GM21447 (cell line): ENCODE measurements at regions not wholly inside any gene's neighbourhood (a gene's known extent, or its start where the extent isn't known, plus 50 kb on each side); places are given as distances from the start of the nearest gene placed in this dataset.
"Not testable (repeated sequence)": the region's sequence is repeated elsewhere in the genome, so short reads cannot be mapped to it uniquely, and the experiment has no call there.

Source experiments
- ATAC-seq: cut with Tn5 transposase; IDR thresholded peaks from one replicate; pipeline ENCODE4 v1.9.1; 2021; ENCODE audit not compliant: unreplicated experiment

DNA sequence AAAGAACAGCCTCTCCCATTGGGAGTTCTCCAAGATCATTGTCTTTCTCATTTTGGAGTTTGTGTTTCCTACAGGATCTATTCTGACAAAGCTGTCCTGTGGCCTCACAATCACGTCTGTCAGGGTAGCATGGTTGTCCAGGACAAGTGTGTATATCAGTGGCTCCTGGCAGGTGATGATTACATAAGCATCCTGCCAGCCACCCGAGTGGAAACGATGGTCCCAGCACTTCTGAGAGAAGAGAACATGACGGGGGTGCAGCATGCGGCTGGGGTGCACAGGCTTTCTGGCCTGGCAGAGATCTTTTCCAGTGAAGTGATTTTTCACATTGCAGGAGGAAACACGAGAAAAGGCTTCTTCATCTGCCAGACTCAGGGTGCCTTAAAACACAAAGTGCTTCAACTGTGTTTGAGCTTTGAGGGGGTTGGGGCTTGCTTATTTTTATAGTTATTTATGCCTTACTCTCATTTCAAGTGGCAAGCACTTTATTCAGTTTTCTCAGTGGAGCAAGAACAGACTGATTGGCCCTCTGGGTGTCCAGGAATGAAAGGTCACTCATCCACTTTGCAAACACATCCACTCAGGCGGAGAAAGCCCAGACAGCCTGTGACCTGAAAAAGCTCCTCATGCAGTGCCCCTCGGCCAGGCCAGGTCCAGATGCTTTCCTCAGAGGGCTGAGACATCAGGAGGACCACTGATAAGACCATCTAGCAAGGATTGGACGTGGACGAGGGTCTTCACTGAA is 186.0 kb downstream of the DUSP10 start:
- ATAC-seq, result no peak

- no peak for ATAC-seq
These were observed 185.5 kb downstream of the DUSP10 start for GRCh38 chr1:221556435-221556834.

- ATAC-seq, result no peak
These were observed 184.9 kb downstream of the DUSP10 start for GRCh38 chr1:221557013-221557412.

GRCh38 chr1:221558396-221558795 is 183.5 kb downstream of the DUSP10 start:
- no peak for ATAC-seq

GRCh38 chr1:221559911-221560310 is 182.0 kb downstream of the DUSP10 start:
- ATAC-seq, result no peak

DNA sequence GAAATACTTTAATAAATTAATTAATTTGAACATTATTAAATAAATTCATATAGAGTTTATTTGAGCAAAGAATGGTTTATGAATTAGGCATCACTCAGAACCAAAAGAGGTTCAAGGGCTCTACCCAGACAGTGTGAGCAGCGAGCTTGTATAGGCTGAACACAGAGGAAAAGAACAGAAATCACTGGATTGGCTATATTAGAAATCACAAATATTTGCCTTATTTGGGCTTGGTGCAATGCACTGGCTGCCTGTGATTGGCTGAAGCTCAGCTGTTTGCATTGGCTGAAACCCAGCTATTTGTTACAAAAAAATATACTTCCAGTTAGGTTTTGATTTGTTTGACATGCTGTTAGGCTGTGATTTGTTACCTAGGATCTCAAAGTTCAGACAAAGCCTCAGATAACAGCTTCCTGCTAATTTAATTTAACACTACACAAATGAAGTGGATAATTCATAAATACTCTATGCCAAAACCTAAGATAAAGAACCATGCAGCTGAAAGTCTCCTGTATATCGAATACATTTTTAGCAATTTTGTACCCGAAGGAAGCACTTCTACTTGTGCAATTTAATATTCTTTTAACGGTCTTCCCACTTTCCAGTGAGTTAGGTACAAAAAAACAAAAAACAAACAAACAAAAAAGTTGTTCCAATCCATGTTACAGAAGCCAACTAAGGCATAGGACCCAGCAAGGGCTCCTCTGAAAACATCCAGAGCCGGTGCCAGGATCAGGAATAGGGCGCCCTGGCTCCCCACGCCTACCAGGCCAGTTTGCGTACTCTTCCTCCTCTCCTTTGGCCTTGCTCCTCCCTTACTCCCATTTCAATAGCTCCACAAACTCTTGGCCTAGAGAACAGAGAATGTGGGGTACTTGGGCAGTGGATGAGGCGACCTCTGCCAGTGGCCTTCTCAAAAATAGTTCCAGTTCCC is 179.1 kb downstream of the DUSP10 start:
- no peak for ATAC-seq

GRCh38 chr1:221563476-221563921 is 178.4 kb downstream of the DUSP10 start:
- no peak for ATAC-seq

DNA sequence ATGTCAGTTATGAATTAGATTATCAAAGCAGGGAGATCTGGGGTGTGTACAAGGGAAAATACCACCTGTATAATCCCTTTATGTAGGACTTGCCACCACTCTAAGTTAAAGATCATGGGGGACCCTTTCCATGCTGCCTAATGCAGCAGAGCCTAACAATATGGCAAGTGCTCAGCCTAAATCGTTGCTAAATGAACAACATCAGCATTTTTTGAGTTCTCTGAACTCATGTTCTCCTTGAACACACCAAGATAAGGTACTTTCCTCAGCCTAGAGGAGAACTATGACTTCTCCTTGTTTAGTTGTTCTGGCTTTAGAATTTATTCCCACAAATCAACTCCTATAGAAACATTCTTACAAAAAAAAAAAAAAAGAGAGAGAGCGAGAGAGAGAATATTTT is 177.0 kb downstream of the DUSP10 start:
- no peak for ATAC-seq

DNA sequence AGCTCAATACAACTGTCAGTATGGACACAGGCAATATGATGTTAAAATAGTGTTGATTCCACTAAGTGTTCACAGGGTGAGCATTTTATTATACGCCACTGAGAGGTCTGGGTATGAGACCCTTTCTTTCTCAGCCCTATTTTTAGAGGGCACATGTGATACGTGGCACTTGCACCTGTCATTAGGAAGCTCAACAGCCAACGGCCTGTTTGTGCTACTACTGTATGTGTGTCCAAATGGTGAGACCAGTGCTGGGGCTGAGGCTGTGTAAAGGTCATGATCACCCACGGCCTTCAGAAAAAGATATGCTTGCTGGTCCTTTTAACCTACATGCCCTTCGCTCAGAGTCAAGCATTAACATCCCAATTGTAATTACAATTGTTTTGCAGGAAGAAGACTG is 176.2 kb downstream of the DUSP10 start:
- ATAC-seq, result no peak

DNA sequence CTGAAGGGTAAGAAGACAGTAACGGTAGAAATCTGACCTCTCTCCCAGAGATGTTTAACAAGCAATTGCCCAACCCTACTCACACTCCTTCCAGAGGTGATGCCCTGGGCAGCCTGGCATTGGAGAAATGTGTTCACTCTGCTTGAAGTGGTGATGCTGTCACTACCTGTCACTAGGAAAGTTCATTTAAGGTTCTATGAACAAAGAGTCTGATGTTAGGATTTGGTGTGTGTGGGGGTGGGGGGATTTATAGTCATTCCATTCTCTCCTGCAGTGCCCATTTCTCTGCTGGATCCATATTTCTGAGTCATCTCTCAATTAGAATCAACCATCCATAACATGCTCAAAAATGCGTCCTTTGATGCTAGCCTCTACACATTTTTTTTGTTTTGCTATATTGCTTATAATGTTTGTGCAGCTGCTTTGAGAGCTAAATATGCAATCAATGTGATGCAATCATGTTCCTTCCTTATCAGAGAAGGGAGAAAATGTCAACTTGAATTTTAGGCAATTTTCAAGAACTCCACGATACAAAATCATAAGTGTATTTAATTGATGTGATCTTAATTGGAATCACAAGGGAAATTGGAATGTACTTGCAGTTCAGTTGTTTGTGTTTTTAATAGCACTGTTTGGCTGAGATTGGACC is 173.9 kb downstream of the DUSP10 start:
- no peak for ATAC-seq

- ATAC-seq, result no peak
These were observed 168.1 kb downstream of the DUSP10 start for GRCh38 chr1:221573756-221574155.

DNA sequence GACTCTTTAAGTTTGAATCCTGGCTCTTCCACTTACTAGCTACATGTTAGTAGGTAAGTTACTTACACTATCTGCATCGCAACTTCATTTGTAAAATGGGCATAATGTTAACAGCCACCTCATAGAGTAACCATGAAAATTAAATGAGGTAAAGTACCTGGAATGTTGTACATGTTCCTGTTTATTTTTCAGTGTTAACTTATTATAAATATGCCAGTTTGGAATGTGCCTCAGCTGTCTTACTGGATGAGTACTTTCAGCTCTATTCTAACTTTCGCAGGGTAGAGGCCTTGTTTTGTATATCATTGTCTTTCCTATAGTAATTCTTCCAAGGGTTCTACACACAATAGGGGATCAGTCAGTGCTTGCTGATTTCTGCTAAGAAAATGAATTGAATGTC is 167.4 kb downstream of the DUSP10 start:
- ATAC-seq, result no peak

GRCh38 chr1:221575605-221576004 is 166.3 kb downstream of the DUSP10 start:
- no peak for ATAC-seq

DNA sequence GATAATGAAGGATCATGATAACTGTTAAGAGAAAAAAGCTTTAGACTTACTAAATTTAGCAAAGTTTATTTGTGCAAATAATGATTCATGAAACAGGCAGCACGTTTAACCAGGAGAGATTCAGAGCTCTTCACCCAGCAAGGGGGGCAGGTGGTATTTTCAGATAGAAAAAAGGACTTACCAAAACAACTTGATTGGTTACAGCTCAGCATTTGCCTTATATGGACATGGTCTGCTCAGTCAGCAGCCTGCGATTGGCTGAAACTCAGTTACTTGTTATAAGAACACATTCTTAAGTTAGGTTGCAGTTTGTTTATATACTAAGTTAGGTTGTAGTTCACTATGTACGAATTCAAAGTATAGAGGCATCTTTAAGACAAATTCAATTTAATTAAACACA is 165.6 kb downstream of the DUSP10 start:
- ATAC-seq, result no peak

DNA sequence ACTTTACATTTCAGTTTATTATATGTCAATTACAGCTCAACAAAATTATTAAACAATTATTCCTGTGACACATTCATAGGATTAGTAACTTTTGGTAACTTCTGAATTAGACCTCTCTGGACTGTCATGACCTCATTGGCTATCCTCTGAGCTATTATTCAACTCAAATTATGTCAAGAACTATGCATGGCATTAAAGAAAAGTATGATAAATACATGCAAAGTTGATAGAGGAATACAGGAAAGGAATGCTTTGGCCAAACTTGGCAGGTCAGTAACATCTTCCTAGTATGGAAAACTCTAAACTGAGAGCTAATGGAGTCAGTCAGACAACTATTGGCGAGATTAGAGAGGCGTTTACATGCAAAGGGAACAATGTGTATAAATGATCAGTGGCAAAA is 158.4 kb downstream of the DUSP10 start:
- no peak for ATAC-seq

GRCh38 chr1:221587013-221587412 is 154.9 kb downstream of the DUSP10 start:
- not testable (repeated sequence) for ATAC-seq

DNA sequence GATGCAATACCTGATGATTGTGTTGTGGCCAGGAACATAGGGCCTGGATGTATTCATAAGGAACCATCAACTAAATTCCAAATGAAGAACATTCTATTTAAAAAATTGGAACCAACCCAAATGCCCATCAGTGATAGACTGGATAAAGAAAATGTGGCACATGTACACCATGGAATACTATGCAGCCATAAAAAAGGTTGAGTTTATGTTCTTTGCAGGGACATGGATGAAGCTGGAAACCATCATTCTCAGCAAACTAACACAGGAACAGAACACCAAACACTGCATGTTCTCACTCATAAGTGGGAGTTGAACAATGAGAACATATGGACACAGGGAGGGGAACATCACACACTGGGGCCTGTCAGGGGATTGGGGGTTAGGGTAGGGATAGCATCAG is 150.6 kb downstream of the DUSP10 start:
- ATAC-seq, result not testable (repeated sequence)

DNA sequence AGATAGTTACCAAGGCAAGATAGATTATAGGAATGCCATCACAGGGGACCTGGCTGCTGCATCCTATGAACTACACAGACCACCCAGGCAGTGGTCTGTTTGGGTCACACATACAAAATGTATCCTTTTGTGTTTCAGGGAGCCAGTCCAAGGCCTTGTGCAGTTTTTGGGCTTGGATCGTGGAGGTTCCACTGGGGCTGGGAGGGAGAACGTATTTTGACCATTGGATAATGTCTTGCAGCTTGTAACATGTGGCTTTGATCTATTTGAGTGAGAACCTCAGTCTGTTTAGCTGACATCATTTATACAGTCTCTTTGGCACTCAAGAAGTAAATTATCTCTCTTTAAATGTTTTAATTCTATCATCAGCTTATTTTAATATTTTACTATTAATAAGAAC is 147.3 kb downstream of the DUSP10 start:
- ATAC-seq, result no peak

DNA sequence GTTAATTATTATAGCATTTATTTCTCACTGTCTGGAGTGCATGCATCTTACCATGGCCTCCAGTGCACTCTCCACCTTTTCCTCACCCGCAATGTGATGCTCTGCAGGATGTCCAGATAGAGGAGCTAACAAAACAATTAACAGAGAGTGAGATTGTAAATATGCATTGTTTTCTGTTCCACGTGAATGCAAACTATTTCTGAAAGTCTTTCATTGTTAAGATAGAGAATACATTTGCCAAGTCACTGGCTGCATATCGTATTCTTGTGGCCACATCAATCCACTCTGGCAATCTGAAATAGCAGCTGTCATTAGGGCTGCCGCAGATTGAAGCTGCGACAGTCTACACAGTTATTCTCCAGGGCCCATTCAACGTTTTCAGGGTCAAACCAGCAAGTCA is 143.8 kb downstream of the DUSP10 start:
- no peak for ATAC-seq

- ATAC-seq, result no peak
These were observed 140.7 kb downstream of the DUSP10 start for GRCh38 chr1:221601166-221601565.

- no peak for ATAC-seq
These were observed 139.1 kb downstream of the DUSP10 start for GRCh38 chr1:221602830-221603229.

DNA sequence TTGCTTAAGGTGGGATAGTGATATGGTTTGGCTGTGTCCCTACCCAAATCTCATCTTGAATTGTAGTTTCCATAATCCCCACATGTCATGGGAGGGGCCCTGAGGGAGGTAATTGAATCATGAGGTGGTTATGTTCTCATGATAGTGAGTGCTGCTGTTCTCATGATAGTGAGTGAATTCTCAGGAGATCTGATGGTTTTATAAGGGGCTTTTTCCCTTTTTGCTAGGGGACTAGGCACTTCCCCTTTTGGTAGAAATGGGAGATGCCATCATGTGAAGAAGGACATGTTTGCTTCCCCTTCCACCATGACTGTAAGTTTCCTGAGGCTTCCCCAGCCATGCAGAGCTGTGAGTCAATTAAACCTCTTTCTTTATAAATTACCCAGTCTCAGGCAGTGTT is 137.5 kb downstream of the DUSP10 start:
- ATAC-seq, result not testable (repeated sequence)
